GM23338 (cell line): ENCODE measurements at regions not wholly inside any gene's neighbourhood (a gene's known extent, or its start where the extent isn't known, plus 50 kb on each side); places are given as distances from the start of the nearest gene placed in this dataset.

Experiments used
- ATAC-seq: fragments of 200-7000 bp; cut with Tn5 transposase; 3 replicates; pipeline ENCODE4 v1.9.1; 2020
- DNase-seq: peaks from one replicate; pipeline ENCODE4 v3.0.0-alpha.2; 2015; ENCODE audit warnings: low spot score
- H2AFZ ChIP-seq: fragments of 200-600 bp; sonication (generic); 2 replicates; pipeline ENCODE4 v1.8.0; 2016; ENCODE audit warnings: antibody characterized with exemption, mild to moderate bottlenecking, moderate library complexity
- H3F3A ChIP-seq: fragments of 200-600 bp; sonication (generic); replicated peaks from 2 replicates; pipeline ENCODE4 v1.8.0; 2017; ENCODE audit warnings: antibody characterized with exemption, mixed run types, low read depth
- H3K27ac ChIP-seq: fragments of 200-600 bp; sonication (generic); 2 replicates; pipeline ENCODE4 v1.6.1; 2016; ENCODE audit warnings: low read depth
- H3K27me3 ChIP-seq: fragments of 200-600 bp; sonication (generic); 2 replicates; pipeline ENCODE4 v1.8.0; 2016; ENCODE audit warnings: mild to moderate bottlenecking, mixed run types, moderate library complexity; ENCODE audit not compliant: insufficient read depth
- H3K36me3 ChIP-seq: fragments of 200-600 bp; sonication (generic); 2 replicates; pipeline ENCODE4 v1.8.0; 2016; ENCODE audit warnings: mild to moderate bottlenecking; ENCODE audit not compliant: insufficient read depth
- H3K4me1 ChIP-seq: fragments of 200-600 bp; sonication (generic); 2 replicates; pipeline ENCODE4 v1.8.0; 2016; ENCODE audit warnings: mild to moderate bottlenecking, moderate library complexity; ENCODE audit not compliant: insufficient read depth
- H3K4me2 ChIP-seq: fragments of 200-600 bp; sonication (generic); 2 replicates; pipeline ENCODE4 v1.7.1; 2017; ENCODE audit warnings: mixed run types
- H3K4me3 ChIP-seq: fragments of 200-600 bp; sonication (generic); 2 replicates; pipeline ENCODE4 v1.6.1; 2016; ENCODE audit warnings: mixed run types
- H3K79me2 ChIP-seq: fragments of 200-600 bp; sonication (generic); replicated peaks from 2 replicates; pipeline ENCODE4 v1.8.0; 2017; ENCODE audit warnings: mild to moderate bottlenecking; ENCODE audit not compliant: insufficient read depth
- H3K9me2 ChIP-seq: fragments of 200-600 bp; sonication (generic); 2 replicates; pipeline ENCODE4 v1.8.0; 2017; ENCODE audit not compliant: insufficient read depth
- H4K20me1 ChIP-seq: fragments of 200-600 bp; sonication (generic); replicated peaks from 2 replicates; pipeline ENCODE4 v1.8.0; 2017; ENCODE audit warnings: mild to moderate bottlenecking; ENCODE audit not compliant: insufficient read depth
- H3K27ac Mint-ChIP-seq: 2 replicates; pipeline ENCODE4 v1.8.0; 2020; ENCODE audit warnings: inconsistent platforms, mild to moderate bottlenecking, moderate library complexity, mixed read lengths
- H3K27me3 Mint-ChIP-seq: 3 replicates; pipeline ENCODE4 v1.8.0; 2022; ENCODE audit warnings: low read depth, mild to moderate bottlenecking, moderate library complexity, mixed read lengths, inconsistent platforms; ENCODE audit not compliant: insufficient read depth, poor library complexity
- H3K36me3 Mint-ChIP-seq: 3 replicates; pipeline ENCODE4 v1.8.0; 2021; ENCODE audit warnings: low read depth, mild to moderate bottlenecking, inconsistent platforms, moderate library complexity, mixed read lengths
- H3K4me1 Mint-ChIP-seq: 3 replicates; pipeline ENCODE4 v1.8.0; 2020; ENCODE audit warnings: mild to moderate bottlenecking, inconsistent platforms, mixed read lengths
- H3K4me3 Mint-ChIP-seq: 3 replicates; pipeline ENCODE4 v1.8.0; 2021; ENCODE audit warnings: moderate library complexity, mild to moderate bottlenecking, inconsistent platforms, mixed read lengths
- H3K9me3 Mint-ChIP-seq: 3 replicates; pipeline ENCODE4 v1.8.0; 2020; ENCODE audit warnings: moderate library complexity, mild to moderate bottlenecking, inconsistent platforms, mixed read lengths
- CREB1 ChIP-seq: fragments of 250-450 bp; sonication (Bioruptor Pico); IDR thresholded peaks from 2 replicates; pipeline ENCODE4 v1.5.0; 2020; ENCODE audit warnings: low read depth, mild to moderate bottlenecking, moderate library complexity
- EZH2 ChIP-seq: fragments of 200-600 bp; sonication (generic); IDR thresholded peaks from one replicate; pipeline ENCODE4 v1.8.0; 2017; ENCODE audit warnings: antibody characterized with exemption, mild to moderate bottlenecking, low read depth; ENCODE audit not compliant: unreplicated experiment
- EZH2phosphoT487 ChIP-seq: fragments of 200-600 bp; sonication (generic); IDR thresholded peaks from one replicate; pipeline ENCODE4 v1.8.1; 2018; ENCODE audit warnings: antibody characterized with exemption; ENCODE audit not compliant: unreplicated experiment
- NANOG ChIP-seq: IDR thresholded peaks from 2 replicates; pipeline ENCODE4 v1.6.1; 2016; ENCODE audit warnings: antibody characterized with exemption, borderline replicate concordance
- POLR2AphosphoS5 ChIP-seq: IDR thresholded peaks from 2 replicates; pipeline ENCODE4 v1.6.1; 2016; ENCODE audit warnings: antibody characterized with exemption, low read depth
- REST ChIP-seq: IDR thresholded peaks from one replicate; pipeline ENCODE4 v1.6.1; 2018; ENCODE audit warnings: antibody characterized with exemption; ENCODE audit not compliant: unreplicated experiment
- ZNF331 ChIP-seq: fragments of 250-450 bp; sonication (Bioruptor Pico); IDR thresholded peaks from 2 replicates; pipeline ENCODE4 v1.5.0; 2020; ENCODE audit warnings: low read depth, mild to moderate bottlenecking, moderate library complexity
- TF ChIP-seq, protein P1 (sequence below), 2 experiments: fragments of 200-600 bp in 1 of 2; sonication (generic) in 1 of 2; conservative IDR thresholded peaks; 2 replicates each; pipeline versions ENCODE4 v1.5.1 to v1.6.1; 2016 to 2017; ENCODE audit warnings: antibody characterized with exemption in 2 of 2, low read depth in 2 of 2, mild to moderate bottlenecking in 2 of 2, moderate library complexity in 1 of 2
- TF ChIP-seq, protein P2 (sequence below): fragments of 250-450 bp; sonication (Bioruptor Pico); IDR thresholded peaks from 2 replicates; pipeline ENCODE4 v1.5.0; 2020; ENCODE audit warnings: mild to moderate bottlenecking, moderate library complexity

DNA sequence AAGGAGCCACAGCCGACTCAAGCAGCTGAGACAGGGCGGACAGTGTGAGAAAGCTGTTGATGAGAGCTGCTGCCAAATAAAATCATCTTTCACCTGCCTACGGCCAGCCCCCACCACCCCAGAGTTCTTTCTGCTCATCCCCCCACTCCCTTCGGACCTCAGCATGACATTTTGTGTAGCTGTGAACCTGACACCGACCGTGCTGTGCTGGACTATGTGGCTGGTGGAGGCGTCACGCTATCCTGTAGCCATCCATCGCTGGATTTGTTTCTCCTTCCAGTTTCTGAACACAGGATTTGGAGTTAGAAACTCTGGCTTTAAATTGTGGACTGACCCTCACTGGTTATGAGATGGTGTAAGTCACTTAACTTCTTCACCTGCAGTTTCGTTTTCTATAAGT is 317.3 kb downstream of the DCDC2C start:
- H3K4me3 Mint-ChIP-seq = no peak overlapping the region
- H3K27ac Mint-ChIP-seq = no peak overlapping the region
- H3K36me3 Mint-ChIP-seq = peaks cover 47% of the 10 kb centered on the region
- H3F3A ChIP-seq = no peaks in the 10 kb centered on the region
- peaks cover 96% of the 10 kb centered on the region for H3K9me3 Mint-ChIP-seq
- no peak overlapping the region for H3K27ac ChIP-seq
- no peak for ATAC-seq
- H3K9me2 ChIP-seq = no peaks in the 10 kb centered on the region
- H3K4me3 ChIP-seq = no peak overlapping the region
- H3K27me3 ChIP-seq = no peaks in the 10 kb centered on the region
- H3K79me2 ChIP-seq = no peaks in the 10 kb centered on the region
- H3K4me1 Mint-ChIP-seq = no peaks in the 10 kb centered on the region
- H3K27me3 Mint-ChIP-seq = peaks cover 1% of the 10 kb centered on the region
- TF ChIP-seq CREB1 (CRISPR knock-in tag) (no peak), ZNF331 (no peak), EZH2phosphoT487 (no peak), NANOG (no peak), POLR2AphosphoS5 (no peak), EZH2 (no peak), REST (no peak)
- TF ChIP-seq, protein P1, sequence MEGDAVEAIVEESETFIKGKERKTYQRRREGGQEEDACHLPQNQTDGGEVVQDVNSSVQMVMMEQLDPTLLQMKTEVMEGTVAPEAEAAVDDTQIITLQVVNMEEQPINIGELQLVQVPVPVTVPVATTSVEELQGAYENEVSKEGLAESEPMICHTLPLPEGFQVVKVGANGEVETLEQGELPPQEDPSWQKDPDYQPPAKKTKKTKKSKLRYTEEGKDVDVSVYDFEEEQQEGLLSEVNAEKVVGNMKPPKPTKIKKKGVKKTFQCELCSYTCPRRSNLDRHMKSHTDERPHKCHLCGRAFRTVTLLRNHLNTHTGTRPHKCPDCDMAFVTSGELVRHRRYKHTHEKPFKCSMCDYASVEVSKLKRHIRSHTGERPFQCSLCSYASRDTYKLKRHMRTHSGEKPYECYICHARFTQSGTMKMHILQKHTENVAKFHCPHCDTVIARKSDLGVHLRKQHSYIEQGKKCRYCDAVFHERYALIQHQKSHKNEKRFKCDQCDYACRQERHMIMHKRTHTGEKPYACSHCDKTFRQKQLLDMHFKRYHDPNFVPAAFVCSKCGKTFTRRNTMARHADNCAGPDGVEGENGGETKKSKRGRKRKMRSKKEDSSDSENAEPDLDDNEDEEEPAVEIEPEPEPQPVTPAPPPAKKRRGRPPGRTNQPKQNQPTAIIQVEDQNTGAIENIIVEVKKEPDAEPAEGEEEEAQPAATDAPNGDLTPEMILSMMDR (conservative IDR thresholded peaks at IDR 0.05; ENCODE audit: low read depth in 2 of 2) = no peak
- TF ChIP-seq, protein P2, sequence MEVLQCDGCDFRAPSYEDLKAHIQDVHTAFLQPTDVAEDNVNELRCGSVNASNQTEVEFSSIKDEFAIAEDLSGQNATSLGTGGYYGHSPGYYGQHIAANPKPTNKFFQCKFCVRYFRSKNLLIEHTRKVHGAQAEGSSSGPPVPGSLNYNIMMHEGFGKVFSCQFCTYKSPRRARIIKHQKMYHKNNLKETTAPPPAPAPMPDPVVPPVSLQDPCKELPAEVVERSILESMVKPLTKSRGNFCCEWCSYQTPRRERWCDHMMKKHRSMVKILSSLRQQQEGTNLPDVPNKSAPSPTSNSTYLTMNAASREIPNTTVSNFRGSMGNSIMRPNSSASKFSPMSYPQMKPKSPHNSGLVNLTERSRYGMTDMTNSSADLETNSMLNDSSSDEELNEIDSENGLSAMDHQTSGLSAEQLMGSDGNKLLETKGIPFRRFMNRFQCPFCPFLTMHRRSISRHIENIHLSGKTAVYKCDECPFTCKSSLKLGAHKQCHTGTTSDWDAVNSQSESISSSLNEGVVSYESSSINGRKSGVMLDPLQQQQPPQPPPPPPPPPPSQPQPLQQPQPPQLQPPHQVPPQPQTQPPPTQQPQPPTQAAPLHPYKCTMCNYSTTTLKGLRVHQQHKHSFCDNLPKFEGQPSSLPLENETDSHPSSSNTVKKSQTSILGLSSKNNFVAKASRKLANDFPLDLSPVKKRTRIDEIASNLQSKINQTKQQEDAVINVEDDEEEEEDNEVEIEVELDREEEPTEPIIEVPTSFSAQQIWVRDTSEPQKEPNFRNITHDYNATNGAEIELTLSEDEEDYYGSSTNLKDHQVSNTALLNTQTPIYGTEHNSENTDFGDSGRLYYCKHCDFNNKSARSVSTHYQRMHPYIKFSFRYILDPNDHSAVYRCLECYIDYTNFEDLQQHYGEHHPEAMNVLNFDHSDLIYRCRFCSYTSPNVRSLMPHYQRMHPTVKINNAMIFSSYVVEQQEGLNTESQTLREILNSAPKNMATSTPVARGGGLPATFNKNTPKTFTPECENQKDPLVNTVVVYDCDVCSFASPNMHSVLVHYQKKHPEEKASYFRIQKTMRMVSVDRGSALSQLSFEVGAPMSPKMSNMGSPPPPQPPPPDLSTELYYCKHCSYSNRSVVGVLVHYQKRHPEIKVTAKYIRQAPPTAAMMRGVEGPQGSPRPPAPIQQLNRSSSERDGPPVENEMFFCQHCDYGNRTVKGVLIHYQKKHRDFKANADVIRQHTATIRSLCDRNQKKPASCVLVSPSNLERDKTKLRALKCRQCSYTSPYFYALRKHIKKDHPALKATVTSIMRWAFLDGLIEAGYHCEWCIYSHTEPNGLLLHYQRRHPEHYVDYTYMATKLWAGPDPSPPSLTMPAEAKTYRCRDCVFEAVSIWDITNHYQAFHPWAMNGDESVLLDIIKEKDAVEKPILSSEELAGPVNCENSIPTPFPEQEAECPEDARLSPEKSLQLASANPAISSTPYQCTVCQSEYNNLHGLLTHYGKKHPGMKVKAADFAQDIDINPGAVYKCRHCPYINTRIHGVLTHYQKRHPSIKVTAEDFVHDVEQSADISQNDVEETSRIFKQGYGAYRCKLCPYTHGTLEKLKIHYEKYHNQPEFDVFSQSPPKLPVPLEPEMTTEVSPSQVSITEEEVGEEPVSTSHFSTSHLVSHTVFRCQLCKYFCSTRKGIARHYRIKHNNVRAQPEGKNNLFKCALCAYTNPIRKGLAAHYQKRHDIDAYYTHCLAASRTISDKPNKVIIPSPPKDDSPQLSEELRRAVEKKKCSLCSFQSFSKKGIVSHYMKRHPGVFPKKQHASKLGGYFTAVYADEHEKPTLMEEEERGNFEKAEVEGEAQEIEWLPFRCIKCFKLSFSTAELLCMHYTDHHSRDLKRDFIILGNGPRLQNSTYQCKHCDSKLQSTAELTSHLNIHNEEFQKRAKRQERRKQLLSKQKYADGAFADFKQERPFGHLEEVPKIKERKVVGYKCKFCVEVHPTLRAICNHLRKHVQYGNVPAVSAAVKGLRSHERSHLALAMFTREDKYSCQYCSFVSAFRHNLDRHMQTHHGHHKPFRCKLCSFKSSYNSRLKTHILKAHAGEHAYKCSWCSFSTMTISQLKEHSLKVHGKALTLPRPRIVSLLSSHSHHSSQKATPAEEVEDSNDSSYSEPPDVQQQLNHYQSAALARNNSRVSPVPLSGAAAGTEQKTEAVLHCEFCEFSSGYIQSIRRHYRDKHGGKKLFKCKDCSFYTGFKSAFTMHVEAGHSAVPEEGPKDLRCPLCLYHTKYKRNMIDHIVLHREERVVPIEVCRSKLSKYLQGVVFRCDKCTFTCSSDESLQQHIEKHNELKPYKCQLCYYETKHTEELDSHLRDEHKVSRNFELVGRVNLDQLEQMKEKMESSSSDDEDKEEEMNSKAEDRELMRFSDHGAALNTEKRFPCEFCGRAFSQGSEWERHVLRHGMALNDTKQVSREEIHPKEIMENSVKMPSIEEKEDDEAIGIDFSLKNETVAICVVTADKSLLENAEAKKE = no peak
- DNase-seq = no peak
- no peaks in the 10 kb centered on the region for H3K4me1 ChIP-seq
- H3K4me2 ChIP-seq = no peak overlapping the region
- H2AFZ ChIP-seq = no peak overlapping the region
- H3K36me3 ChIP-seq = 0 out of 2 replicates have a peak, but pooled peaks cover 4% of the 10 kb centered on the region
- no peaks in the 10 kb centered on the region for H4K20me1 ChIP-seq
